Activated naive CD4-positive, alpha-beta T cell treated with anti-CD3 and anti-CD28 coated beads for 36 hours (primary cell): ENCODE measurements at regions not wholly inside any gene's neighbourhood (a gene's known extent, or its start where the extent isn't known, plus 50 kb on each side); places are given as distances from the start of the nearest gene placed in this dataset.
"Not testable (repeated sequence)": the region's sequence is repeated elsewhere in the genome, so short reads cannot be mapped to it uniquely, and the experiment has no call there.

Experiments
- CTCF ChIA-PET: fragments of 350-600 bp; sonication (Branson Sonifier 250); formaldehyde crosslinking; loops from one replicate; lab custom pipeline; 2021; ENCODE audit warnings: antibody characterized with exemption; lab: Charles Lee
- DNase-seq: peaks from one replicate; pipeline ENCODE4 v3.0.0-alpha.2; 2020
- H3K27ac Mint-ChIP-seq: one replicate; pipeline ENCODE4 v1.8.0; 2021; ENCODE audit warnings: mild to moderate bottlenecking, mixed read lengths
- H3K27me3 Mint-ChIP-seq: one replicate; pipeline ENCODE4 v1.8.0; 2021; ENCODE audit warnings: low read depth, mixed read lengths
- H3K36me3 Mint-ChIP-seq: one replicate; pipeline ENCODE4 v1.8.0; 2021; ENCODE audit warnings: low read depth, mixed read lengths
- H3K4me1 Mint-ChIP-seq: one replicate; pipeline ENCODE4 v1.8.0; 2021; ENCODE audit warnings: low read depth, mixed read lengths
- H3K4me3 Mint-ChIP-seq: one replicate; pipeline ENCODE4 v1.8.0; 2021; ENCODE audit warnings: mild to moderate bottlenecking, moderate library complexity, mixed read lengths
- H3K9me3 Mint-ChIP-seq: one replicate; pipeline ENCODE4 v1.8.0; 2021; ENCODE audit warnings: mixed read lengths
- intact Hi-C: fragments of 100-400 bp; cut with micrococcal nuclease; formaldehyde crosslinking; loops from one replicate; pipeline ENCODE4 v1.15.1; 2023

DNA sequence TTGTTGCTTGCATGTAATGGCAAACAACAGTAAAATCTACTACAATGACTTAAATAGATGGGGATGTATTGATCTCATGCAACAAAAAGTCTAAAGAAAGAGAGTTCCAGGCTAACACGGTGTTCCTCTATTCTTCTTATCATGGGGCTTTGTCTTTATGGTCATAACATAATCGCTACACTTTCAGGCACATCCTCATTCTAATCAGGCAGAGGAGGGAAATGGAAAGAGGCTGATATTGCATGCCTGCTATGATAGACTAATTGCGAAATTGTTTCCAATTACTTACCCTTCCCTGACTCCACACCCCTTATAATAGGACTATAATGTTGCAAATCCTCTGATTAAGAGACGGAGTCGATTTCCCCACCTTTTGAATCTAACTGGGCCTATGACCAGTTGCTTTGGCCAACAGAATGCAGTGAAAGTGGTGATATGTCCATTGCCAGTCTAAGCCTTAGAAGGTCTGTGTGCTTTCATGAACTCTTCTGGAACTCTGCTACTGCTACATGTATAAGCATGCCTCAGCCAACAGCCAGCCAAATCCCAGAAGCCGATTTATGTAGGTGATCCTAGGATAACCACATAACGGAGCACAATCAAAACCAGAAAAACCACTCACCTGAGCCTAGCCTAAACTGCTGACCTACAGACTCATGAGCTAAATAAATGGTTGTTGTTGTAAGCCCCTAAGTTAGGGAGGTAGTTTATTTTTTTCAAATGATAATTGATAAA is 180.3 kb upstream of the TACR1 start:
- intact Hi-C loops, result no loop called here
- Mint-ChIP-seq H3K4me1 (no peaks in the 10 kb centered on the region), H3K9me3 (peaks cover 18% of the 10 kb centered on the region), H3K27ac (no peak overlapping the region), H3K36me3 (peaks cover 7% of the 10 kb centered on the region), H3K27me3 (no peaks in the 10 kb centered on the region), H3K4me3 (no peak overlapping the region)
- no peak for DNase-seq
- CTCF ChIA-PET, result no interaction called here

DNA sequence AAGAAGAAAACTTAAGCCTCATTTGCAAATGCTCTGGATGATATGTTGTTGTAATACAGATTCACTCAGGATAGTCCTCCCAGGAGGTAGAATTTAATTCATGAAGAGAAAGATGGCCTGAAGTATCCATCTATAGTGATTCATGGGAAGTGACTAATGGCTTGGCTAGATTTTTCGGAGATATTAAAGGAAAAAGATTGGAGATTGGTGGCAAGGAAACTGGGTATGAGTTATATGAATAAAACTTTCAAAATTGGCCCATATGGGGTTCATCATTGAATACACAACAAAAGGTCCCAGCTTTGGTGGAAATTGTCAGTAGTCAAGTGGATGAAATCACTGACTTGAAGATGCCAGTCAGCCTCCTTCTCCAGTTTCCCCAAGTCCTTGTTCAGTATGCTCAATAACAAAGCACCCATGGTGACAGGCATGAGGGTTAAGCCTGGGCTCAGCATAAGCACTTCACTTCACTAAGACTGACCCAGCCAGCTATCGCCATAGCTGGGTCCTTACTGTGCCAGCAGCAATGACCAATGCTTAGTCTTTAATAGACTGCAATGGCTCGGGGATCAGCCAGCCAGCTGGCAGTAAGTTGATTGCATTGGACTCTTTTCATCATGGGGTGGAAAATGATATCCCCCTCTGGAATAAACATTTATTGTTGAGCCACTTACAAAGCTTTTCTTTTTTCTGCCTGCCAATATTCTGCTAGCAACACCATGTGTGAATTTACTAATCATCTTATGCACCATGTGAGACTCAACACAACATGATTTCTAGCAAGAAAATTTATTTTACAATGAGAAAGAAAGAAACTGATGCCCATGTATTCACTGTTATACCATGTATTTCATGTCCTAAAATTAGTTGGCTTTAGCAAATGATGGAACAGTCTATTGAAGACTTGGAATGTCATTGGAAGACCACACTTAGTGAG is 176.6 kb upstream of the TACR1 start:
- Mint-ChIP-seq H3K27ac (no peak overlapping the region), H3K4me1 (no peaks in the 10 kb centered on the region), H3K36me3 (peaks cover 7% of the 10 kb centered on the region), H3K4me3 (no peak overlapping the region), H3K27me3 (no peaks in the 10 kb centered on the region), H3K9me3 (peaks cover 37% of the 10 kb centered on the region)
- intact Hi-C loops, result no loop called here
- CTCF ChIA-PET, result no interaction called here
- DNase-seq, result no peak

DNA sequence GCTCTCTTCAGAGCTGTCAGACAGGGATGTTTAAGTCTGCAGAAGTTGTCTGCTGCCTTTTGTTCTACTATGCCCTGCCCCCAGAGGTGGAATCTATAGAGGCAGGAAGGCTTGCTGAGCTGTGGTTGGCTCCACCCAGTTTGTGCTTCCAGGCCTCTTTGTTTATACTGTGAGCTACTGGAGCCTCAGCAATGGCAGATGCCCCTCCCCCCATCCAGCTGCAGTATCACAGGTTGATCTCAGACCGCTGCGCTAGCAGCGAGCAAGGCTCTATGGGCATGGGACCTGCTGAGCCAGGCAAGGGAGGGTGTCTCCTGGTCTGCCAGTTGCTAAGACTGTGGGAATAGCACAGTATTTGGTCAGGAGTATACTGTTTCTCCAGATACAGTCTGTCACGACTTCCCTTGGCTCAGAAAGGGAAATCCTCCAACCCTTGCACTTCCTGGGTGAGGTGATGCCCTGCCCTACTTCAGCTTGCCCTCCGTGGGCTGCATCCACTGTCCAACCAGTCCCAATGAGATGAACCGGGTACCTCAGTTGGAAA is 175.2 kb upstream of the TACR1 start:
- H3K27me3 Mint-ChIP-seq, H3K27ac Mint-ChIP-seq, H3K4me1 Mint-ChIP-seq, intact Hi-C loops, DNase-seq, H3K36me3 Mint-ChIP-seq, H3K4me3 Mint-ChIP-seq: not testable (repeated sequence)
- H3K9me3 Mint-ChIP-seq, result peaks cover 43% of the 10 kb centered on the region
- CTCF ChIA-PET, result interaction anchor here (1.1 kb wide), 1 partner anchor 9 kb away, joined by 3 read pairs; no protein-coding TSS in a partner anchor

DNA sequence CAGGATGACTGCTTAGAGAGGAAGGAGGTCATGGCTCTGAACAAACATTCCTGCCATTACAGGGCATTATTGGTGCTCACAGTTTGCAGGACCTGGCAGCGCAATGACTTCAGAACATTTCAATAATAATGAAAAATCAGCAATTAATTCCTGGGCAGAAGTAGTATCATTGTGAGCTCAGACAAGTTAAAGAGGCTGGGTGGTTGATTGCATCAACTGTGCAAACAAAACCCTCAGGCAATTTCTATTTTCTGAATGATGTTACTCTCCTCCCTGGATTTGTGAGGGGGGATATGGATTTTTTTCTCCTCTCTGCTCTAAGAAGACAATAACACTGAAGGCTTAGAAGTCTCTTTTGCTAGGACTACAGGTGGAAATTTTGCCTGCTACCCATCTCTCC is 168.1 kb upstream of the TACR1 start:
- no peaks in the 10 kb centered on the region for H3K4me1 Mint-ChIP-seq
- no peak for DNase-seq
- intact Hi-C loops, result no loop called here
- H3K4me3 Mint-ChIP-seq, result no peak overlapping the region
- H3K27me3 Mint-ChIP-seq, result no peaks in the 10 kb centered on the region
- H3K36me3 Mint-ChIP-seq, result peaks cover 5% of the 10 kb centered on the region
- no peak overlapping the region for H3K27ac Mint-ChIP-seq
- CTCF ChIA-PET, result no interaction called here
- H3K9me3 Mint-ChIP-seq, result peaks cover 55% of the 10 kb centered on the region

DNA sequence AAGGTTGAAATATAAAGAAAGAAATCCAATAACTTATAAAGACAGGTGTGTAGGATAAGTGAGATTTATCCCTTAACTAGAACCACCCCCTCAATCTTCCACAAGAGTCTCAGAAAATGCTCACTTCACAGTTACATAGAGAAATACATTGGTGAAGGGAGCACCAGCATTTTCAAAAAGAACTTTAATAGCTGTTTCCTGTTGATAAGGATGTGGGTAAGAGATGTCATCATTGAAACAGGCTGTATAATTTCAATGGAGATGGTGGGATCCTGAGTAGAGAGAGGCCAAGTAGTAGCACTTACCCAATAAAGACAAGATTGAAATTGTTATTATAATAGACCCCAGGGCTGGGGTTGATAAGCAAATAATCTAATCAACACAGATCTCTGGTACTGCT is 162.2 kb upstream of the TACR1 start:
- no peaks in the 10 kb centered on the region for H3K4me1 Mint-ChIP-seq
- CTCF ChIA-PET, result no interaction called here
- intact Hi-C loops, result no loop called here

DNA sequence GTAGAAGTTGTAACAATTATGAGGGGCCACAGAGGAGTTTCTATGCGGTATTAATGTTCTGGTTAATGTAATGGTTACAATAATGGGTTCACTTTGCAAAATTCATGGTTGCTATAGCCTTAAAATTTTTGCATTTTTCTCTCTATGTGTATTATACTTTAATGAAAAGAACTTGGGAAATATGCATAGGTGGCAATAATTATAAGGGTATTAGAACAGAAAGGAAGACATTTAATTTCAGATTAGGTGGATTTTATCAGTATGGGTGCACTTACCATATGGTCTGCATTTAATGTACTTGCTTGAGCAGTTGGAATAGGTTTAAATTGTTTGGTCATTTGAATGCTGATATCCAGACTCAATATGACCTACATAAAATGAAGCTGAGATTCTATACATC is 161.6 kb upstream of the TACR1 start:
- CTCF ChIA-PET, result no interaction called here
- H3K4me1 Mint-ChIP-seq, result no peaks in the 10 kb centered on the region
- peaks cover 22% of the 10 kb centered on the region for H3K9me3 Mint-ChIP-seq
- no peak overlapping the region for H3K4me3 Mint-ChIP-seq
- intact Hi-C loops, result no loop called here
- no peaks in the 10 kb centered on the region for H3K27me3 Mint-ChIP-seq
- DNase-seq, result no peak
- H3K36me3 Mint-ChIP-seq, result peaks cover 4% of the 10 kb centered on the region
- no peak overlapping the region for H3K27ac Mint-ChIP-seq

More for the DNA sequence above, 162.2 kb upstream of the TACR1 start:
- H3K27me3 Mint-ChIP-seq, result no peaks in the 10 kb centered on the region
- no peak for DNase-seq
- no peak overlapping the region for H3K4me3 Mint-ChIP-seq
- peaks cover 5% of the 10 kb centered on the region for H3K36me3 Mint-ChIP-seq
- H3K27ac Mint-ChIP-seq, result no peak overlapping the region
- peaks cover 27% of the 10 kb centered on the region for H3K9me3 Mint-ChIP-seq

DNA sequence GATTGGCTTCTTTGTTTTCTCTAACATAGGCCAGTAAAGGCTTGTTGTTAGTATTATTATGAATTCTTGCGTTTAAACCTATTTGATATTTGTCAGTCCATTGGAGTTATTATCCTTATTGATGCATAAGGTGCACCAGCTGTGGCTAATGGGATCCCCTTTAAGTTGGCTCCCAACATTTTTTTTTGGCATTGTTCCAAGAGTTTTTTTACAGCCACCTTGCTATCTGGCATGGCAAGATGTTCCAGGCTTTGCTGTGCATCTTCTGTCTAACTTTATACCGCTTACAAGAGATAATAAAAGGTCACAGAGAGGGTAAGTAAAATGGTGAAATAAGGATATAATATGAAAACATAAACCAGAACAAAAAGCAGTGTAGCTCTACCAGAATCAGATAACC is 157.5 kb upstream of the TACR1 start:
- no peak for DNase-seq
- Mint-ChIP-seq H3K9me3 (peaks cover 6% of the 10 kb centered on the region), H3K4me3 (no peak overlapping the region), H3K36me3 (peaks cover 7% of the 10 kb centered on the region), H3K4me1 (no peaks in the 10 kb centered on the region), H3K27me3 (no peaks in the 10 kb centered on the region), H3K27ac (no peak overlapping the region)
- intact Hi-C loops, result no loop called here
- CTCF ChIA-PET, result interaction anchor here (1.5 kb wide), 1 partner anchor 48 kb away, joined by 4 read pairs; no protein-coding TSS in a partner anchor

DNA sequence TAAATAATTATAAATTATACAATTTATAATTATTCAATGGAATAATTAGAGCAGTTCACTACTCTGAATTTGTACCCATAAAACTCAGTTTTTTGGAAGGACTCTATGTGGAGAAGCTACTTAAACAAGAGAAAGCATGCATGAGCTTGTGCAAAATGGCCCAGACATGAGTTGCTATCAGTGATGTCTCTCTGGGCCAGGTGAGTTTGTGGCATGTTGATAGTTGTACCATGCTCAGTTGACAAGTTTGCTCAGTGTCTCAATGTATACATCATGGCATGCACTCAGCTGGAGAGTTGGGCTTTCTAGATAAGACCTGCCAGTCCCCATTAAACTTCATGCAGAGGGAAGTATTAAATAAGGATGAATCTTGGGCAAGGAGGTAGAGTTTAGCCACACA is 153.8 kb upstream of the TACR1 start:
- Mint-ChIP-seq H3K4me3 (no peak overlapping the region), H3K9me3 (peaks cover 4% of the 10 kb centered on the region), H3K27me3 (no peaks in the 10 kb centered on the region), H3K36me3 (peaks cover 7% of the 10 kb centered on the region), H3K27ac (no peak overlapping the region), H3K4me1 (no peaks in the 10 kb centered on the region)
- intact Hi-C loops, result no loop called here
- CTCF ChIA-PET, result no interaction called here
- DNase-seq, result no peak

DNA sequence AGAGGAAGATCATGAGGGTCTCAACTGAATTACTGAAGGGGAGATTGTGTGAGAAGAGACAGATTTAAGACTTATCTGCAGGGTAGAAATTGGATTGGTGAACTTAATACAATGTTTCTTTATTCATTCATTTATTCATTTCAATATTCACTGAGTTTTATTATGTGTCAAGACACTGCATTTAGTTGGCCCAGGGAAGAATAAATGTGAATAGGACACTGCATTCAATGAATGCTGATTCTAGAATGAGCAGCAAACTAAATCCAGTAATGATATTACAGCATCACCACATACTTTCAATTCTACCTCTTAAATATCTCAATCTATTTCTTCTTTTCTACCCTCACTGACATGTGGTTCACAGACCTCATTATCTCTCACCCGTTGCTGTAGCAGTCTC is 149.0 kb upstream of the TACR1 start:
- no peaks in the 10 kb centered on the region for H3K4me1 Mint-ChIP-seq
- H3K27ac Mint-ChIP-seq, result no peak overlapping the region
- no peaks in the 10 kb centered on the region for H3K27me3 Mint-ChIP-seq
- no peak for DNase-seq
- CTCF ChIA-PET, result no interaction called here
- intact Hi-C loops, result no loop called here
- H3K4me3 Mint-ChIP-seq, result no peak overlapping the region
- peaks cover 4% of the 10 kb centered on the region for H3K9me3 Mint-ChIP-seq
- peaks cover 5% of the 10 kb centered on the region for H3K36me3 Mint-ChIP-seq

DNA sequence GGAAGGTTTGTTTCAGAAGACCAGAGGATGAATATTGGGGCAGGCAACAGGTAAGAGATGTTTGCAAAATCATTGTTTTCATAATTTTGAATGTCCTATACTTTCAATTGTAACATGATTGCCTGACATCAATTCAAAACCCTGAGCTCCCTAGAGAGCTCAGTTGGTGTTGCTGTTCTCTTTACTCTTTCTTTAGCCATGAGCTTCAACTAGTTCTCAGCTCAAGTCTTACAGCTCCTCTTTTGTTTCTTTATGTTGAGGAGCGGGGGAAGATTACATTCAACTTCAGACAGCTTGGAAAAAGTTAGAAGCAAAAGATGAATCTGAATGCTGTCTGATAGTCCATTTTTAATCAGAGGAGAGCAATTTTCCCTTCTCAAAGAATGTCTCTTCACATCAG is 144.8 kb upstream of the TACR1 start:
- DNase-seq, result no peak
- Mint-ChIP-seq H3K4me3 (no peak overlapping the region), H3K36me3 (no peaks in the 10 kb centered on the region), H3K9me3 (no peaks in the 10 kb centered on the region), H3K27ac (no peak overlapping the region), H3K4me1 (no peaks in the 10 kb centered on the region), H3K27me3 (no peaks in the 10 kb centered on the region)
- intact Hi-C loops, result no loop called here
- CTCF ChIA-PET, result interaction anchor here (0.5 kb wide), 1 partner anchor 1185 kb away, joined by 4 read pairs; no protein-coding TSS in a partner anchor

DNA sequence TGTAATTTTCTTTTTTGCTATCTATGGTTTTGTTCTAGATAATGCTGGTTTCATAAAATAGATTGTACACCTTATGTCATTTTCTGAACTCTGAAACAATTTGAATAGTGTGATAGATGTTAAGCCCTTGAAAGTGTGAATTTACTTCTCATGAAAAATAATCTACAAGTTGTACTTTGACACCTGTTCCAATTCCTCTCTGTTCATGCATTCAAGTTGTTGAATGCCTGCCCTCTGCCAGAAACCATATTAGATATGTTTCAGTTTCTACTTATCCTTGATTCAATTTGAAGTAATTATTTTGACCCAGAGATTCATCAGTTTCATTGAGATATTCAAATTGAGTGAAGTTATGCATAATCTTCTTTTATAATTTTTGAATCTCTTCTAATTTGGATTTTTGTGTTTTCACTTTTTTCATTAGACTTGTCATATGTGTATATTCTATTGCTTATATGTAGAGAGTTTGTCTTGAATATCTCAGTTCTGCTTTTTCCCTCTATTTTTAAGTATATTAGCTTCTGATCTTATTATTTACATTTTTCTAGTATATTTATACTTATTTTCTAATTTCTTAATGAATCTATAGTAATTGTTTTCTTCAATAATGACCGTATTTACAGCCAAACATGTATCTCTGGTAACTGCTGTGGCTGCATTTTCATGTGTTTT is 143.3 kb upstream of the TACR1 start:
- intact Hi-C loops, result no loop called here
- Mint-ChIP-seq H3K9me3 (no peaks in the 10 kb centered on the region), H3K4me3 (no peak overlapping the region), H3K4me1 (no peaks in the 10 kb centered on the region), H3K27ac (no peak overlapping the region), H3K27me3 (no peaks in the 10 kb centered on the region), H3K36me3 (no peaks in the 10 kb centered on the region)
- CTCF ChIA-PET, result no interaction called here
- DNase-seq, result no peak

DNA sequence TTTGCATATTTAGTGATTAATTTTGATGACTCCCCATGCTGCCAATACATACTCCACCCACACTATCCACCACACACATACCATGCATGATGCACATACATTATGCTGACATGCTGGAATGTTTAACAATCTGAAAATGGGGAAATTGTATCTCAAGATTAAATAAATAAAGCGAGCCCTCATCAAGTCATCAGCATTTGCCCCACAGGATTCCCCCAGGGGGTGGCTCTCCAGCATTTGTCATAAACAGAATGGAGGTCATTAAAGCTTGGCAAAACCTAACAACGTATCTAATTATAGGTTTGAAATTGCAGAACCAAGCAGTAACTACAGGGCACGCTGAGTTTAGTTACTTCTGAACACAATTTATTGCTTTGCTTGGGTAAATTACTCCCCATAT is 141.2 kb upstream of the TACR1 start:
- CTCF ChIA-PET, result no interaction called here
- H3K36me3 Mint-ChIP-seq, result no peaks in the 10 kb centered on the region
- no peaks in the 10 kb centered on the region for H3K4me1 Mint-ChIP-seq
- no peak overlapping the region for H3K4me3 Mint-ChIP-seq
- intact Hi-C loops, result no loop called here
- no peak for DNase-seq
- H3K27me3 Mint-ChIP-seq, result no peaks in the 10 kb centered on the region
- no peaks in the 10 kb centered on the region for H3K9me3 Mint-ChIP-seq
- H3K27ac Mint-ChIP-seq, result no peak overlapping the region
